ENCODE measurements at regions not wholly inside any gene's neighbourhood (a gene's known extent, or its start where the extent isn't known, plus 50 kb on each side); places are given as distances from the start of the nearest gene placed in this dataset.

- Histone ChIP-seq H3K36me3 (replicated peaks in 1 of 2; ENCODE audit: insufficient read depth in 1 of 2, low read depth in 2 of 2) (no peaks in the 10 kb centered on the region), H3K27me3 (no peaks in the 10 kb centered on the region), H3K27ac (no peak overlapping the region), H3K4me1 (peaks cover 17% of the 10 kb centered on the region), H3K9me3 (no peaks in the 10 kb centered on the region), H3K4me3 (no peak overlapping the region)
- TF ChIP-seq POLR2A (IDR thresholded peaks at IDR 0.05) (no peak), CTCF (IDR thresholded peaks at IDR 0.05) (no peak)
- 76 to 78% methylated on average over 2 of the region's 2 CpGs for WGBS, 2 donors
- DNase-seq, result no peak
- ATAC-seq, result no peak
- intact Hi-C loops (cut with DNase I), result no loop called here
Measured at GRCh38 chr10:31605861-31606525, 287.0 kb downstream of the ZEB1 start.

- Histone ChIP-seq H3K27me3 (no peaks in the 10 kb centered on the region), H3K4me1 (peaks cover 17% of the 10 kb centered on the region), H3K27ac (no peak overlapping the region), H3K36me3 (replicated peaks in 1 of 2; ENCODE audit: insufficient read depth in 1 of 2, low read depth in 2 of 2) (no peaks in the 10 kb centered on the region), H3K9me3 (no peaks in the 10 kb centered on the region), H3K4me3 (no peak overlapping the region)
- intact Hi-C loops (cut with DNase I), result no loop called here
- WGBS, 2 donors, result 83 to 92% methylated on average over 4 of the region's 4 CpGs
- no peak for TF ChIP-seq POLR2A (IDR thresholded peaks at IDR 0.05)
- no peak for TF ChIP-seq CTCF (IDR thresholded peaks at IDR 0.05)
- ATAC-seq, result no peak
- DNase-seq, result no peak
Measured at GRCh38 chr10:31605426-31605825, 286.4 kb downstream of the ZEB1 start.

GRCh38 chr10:31604646-31605170 lies 285.7 kb downstream of the ZEB1 start:
- WGBS, 2 donors, result 82 to 88% methylated on average over 4 of the region's 4 CpGs
- no peak for TF ChIP-seq CTCF (IDR thresholded peaks at IDR 0.05)
- no peak for TF ChIP-seq POLR2A (IDR thresholded peaks at IDR 0.05)
- no peak for DNase-seq
- intact Hi-C loops (cut with DNase I), result no loop called here
- Histone ChIP-seq H3K27me3 (no peaks in the 10 kb centered on the region), H3K4me3 (no peak overlapping the region), H3K36me3 (replicated peaks in 1 of 2; ENCODE audit: insufficient read depth in 1 of 2, low read depth in 2 of 2) (no peaks in the 10 kb centered on the region), H3K9me3 (no peaks in the 10 kb centered on the region), H3K27ac (no peak overlapping the region), H3K4me1 (peaks cover 17% of the 10 kb centered on the region)
- no peak for ATAC-seq

- H3K9me3 ChIP-seq, result no peaks in the 10 kb centered on the region
- TF ChIP-seq CTCF (IDR thresholded peaks at IDR 0.05) (no peak), POLR2A (IDR thresholded peaks at IDR 0.05) (no peak)
- no peak overlapping the region for H3K4me3 ChIP-seq
- ATAC-seq (no peak), DNase-seq (peak in 1 of 4 donors; percentile 7)
- no peaks in the 10 kb centered on the region for H3K27me3 ChIP-seq
- intact Hi-C loops (cut with DNase I), result no loop called here
- peaks cover 17% of the 10 kb centered on the region for H3K4me1 ChIP-seq
- H3K27ac ChIP-seq, result peak overlapping the region in 3 of 4 donors; percentile 3 to 78 (median 72)
- WGBS, 2 donors, result 83 to 91% methylated on average over 12 of the region's 12 CpGs
- H3K36me3 ChIP-seq (replicated peaks in 1 of 2; ENCODE audit: insufficient read depth in 1 of 2, low read depth in 2 of 2), result no peaks in the 10 kb centered on the region
Measured at GRCh38 chr10:31604096-31604495, 285.1 kb downstream of the ZEB1 start.

All from body of pancreas (tissue), 4 donors.